Endodermal cell (in vitro differentiated cells): ENCODE measurements at regions not wholly inside any gene's neighbourhood (a gene's known extent, or its start where the extent isn't known, plus 50 kb on each side); places are given as distances from the start of the nearest gene placed in this dataset.

Experiments used
- DNase-seq: peaks from one replicate; pipeline ENCODE4 v3.0.0-alpha.2; 2017
- H3K27ac ChIP-seq: 2 replicates; pipeline ENCODE4 v1.5.1; 2013; ENCODE audit warnings: mild to moderate bottlenecking, low read depth, low read length, moderate library complexity
- H3K27me3 ChIP-seq: 2 replicates; pipeline ENCODE4 v1.6.1; 2013; ENCODE audit warnings: mild to moderate bottlenecking, low read length, moderate library complexity; ENCODE audit not compliant: insufficient read depth, control insufficient read depth, poor library complexity, severe bottlenecking
- H3K36me3 ChIP-seq: 2 replicates; pipeline ENCODE4 v1.7.0; 2013; ENCODE audit warnings: mild to moderate bottlenecking, low read length, moderate library complexity; ENCODE audit not compliant: control insufficient read depth, insufficient read depth
- H3K4me1 ChIP-seq: one replicate; pipeline ENCODE4 v1.7.0; 2013; ENCODE audit warnings: low read length; ENCODE audit not compliant: control insufficient read depth, insufficient read depth
- H3K4me3 ChIP-seq: 2 replicates; pipeline ENCODE4 v1.5.1; 2013; ENCODE audit warnings: mild to moderate bottlenecking, low read length, moderate library complexity
- H3K9ac ChIP-seq: 2 replicates; pipeline ENCODE4 v1.6.1; 2013; ENCODE audit warnings: mild to moderate bottlenecking, low read length, moderate library complexity; ENCODE audit not compliant: poor library complexity, severe bottlenecking; ENCODE audit errors: extremely low read depth
- H3K9me3 ChIP-seq: 2 replicates; pipeline ENCODE4 v1.6.1; 2013; ENCODE audit warnings: mild to moderate bottlenecking, low read length, moderate library complexity; ENCODE audit not compliant: control insufficient read depth
- H3K27ac Mint-ChIP-seq: 2 replicates; pipeline ENCODE4 v1.8.0; 2020; ENCODE audit warnings: mixed read lengths
- H3K27me3 Mint-ChIP-seq: 2 replicates; pipeline ENCODE4 v1.8.0; 2021; ENCODE audit warnings: mild to moderate bottlenecking, mixed read lengths; ENCODE audit not compliant: insufficient read depth
- H3K36me3 Mint-ChIP-seq: 2 replicates; pipeline ENCODE4 v1.8.0; 2020; ENCODE audit warnings: low read depth, mixed read lengths
- H3K4me1 Mint-ChIP-seq: 2 replicates; pipeline ENCODE4 v1.8.0; 2020; ENCODE audit warnings: mixed read lengths
- H3K4me3 Mint-ChIP-seq: 2 replicates; pipeline ENCODE4 v1.8.0; 2020; ENCODE audit warnings: mild to moderate bottlenecking, moderate library complexity, mixed read lengths
- H3K9me3 Mint-ChIP-seq: 2 replicates; pipeline ENCODE4 v1.8.0; 2020; ENCODE audit warnings: mild to moderate bottlenecking, mixed read lengths
- CTCF ChIP-seq: fragments of 200-600 bp; sonication (generic); conservative IDR thresholded peaks from 2 replicates; pipeline ENCODE4 v1.5.0; 2021; ENCODE audit warnings: antibody characterized with exemption, mild to moderate bottlenecking
- WGBS, 2 experiments: methylation state at CpG; one replicate each; pipeline versions ENCODE4 v1.1.5 to v1.1.7; 2013; ENCODE audit warnings: missing lambda C conversion rate in 2 of 2, mixed read lengths in 1 of 2; ENCODE audit not compliant: insufficient coverage in 1 of 2, insufficient read length in 1 of 2; 5-methylcytosine and 5-hydroxymethylcytosine counted together

GRCh38 chr6:126831461-126831860, 287.0 kb upstream of the RSPO3 start:
- no peaks in the 10 kb centered on the region for H3K4me1 ChIP-seq
- DNase-seq: no peak
- Mint-ChIP-seq H3K4me1 (peaks cover 15% of the 10 kb centered on the region), H3K27me3 (no peaks in the 10 kb centered on the region), H3K27ac (no peak overlapping the region), H3K4me3 (no peak overlapping the region), H3K9me3 (no peaks in the 10 kb centered on the region), H3K36me3 (no peaks in the 10 kb centered on the region)
- no peaks in the 10 kb centered on the region for H3K36me3 ChIP-seq
- H3K9ac ChIP-seq: no peak overlapping the region
- H3K9me3 ChIP-seq: peaks cover under 1% of the 10 kb centered on the region
- no peak for TF ChIP-seq CTCF
- H3K4me3 ChIP-seq: no peak overlapping the region
- 80 to 83% methylated on average over 4 of the region's 5 CpGs for WGBS, 2 experiments
- H3K27me3 ChIP-seq: no peaks in the 10 kb centered on the region
- H3K27ac ChIP-seq: no peak overlapping the region

GRCh38 chr6:126842769-126843168, 275.7 kb upstream of the RSPO3 start:
- TF ChIP-seq CTCF: no peak
- no peak overlapping the region for H3K4me3 Mint-ChIP-seq
- H3K36me3 Mint-ChIP-seq: no peaks in the 10 kb centered on the region
- H3K27ac Mint-ChIP-seq: no peak overlapping the region
- H3K9me3 Mint-ChIP-seq: peaks cover 20% of the 10 kb centered on the region
- Histone ChIP-seq H3K4me1 (no peaks in the 10 kb centered on the region), H3K4me3 (no peak overlapping the region), H3K9ac (no peak overlapping the region), H3K27me3 (no peaks in the 10 kb centered on the region), H3K27ac (no peak overlapping the region), H3K36me3 (no peaks in the 10 kb centered on the region), H3K9me3 (peaks cover 11% of the 10 kb centered on the region)
- 100% methylated on average over 1 of the region's 1 CpG; no CpG with 5 or more reads in 1 of the 2 experiments for WGBS, 2 experiments
- no peaks in the 10 kb centered on the region for H3K27me3 Mint-ChIP-seq
- no peak for DNase-seq
- peaks cover 7% of the 10 kb centered on the region for H3K4me1 Mint-ChIP-seq

GRCh38 chr6:126848119-126848518, 270.4 kb upstream of the RSPO3 start:
- no peak for DNase-seq
- TF ChIP-seq CTCF: no peak
- peaks cover 12% of the 10 kb centered on the region for H3K36me3 Mint-ChIP-seq
- Histone ChIP-seq H3K4me1 (no peaks in the 10 kb centered on the region), H3K4me3 (peak overlapping the region; percentile 36), H3K9me3 (peaks cover 15% of the 10 kb centered on the region), H3K9ac (no peak overlapping the region), H3K36me3 (no peaks in the 10 kb centered on the region), H3K27me3 (no peaks in the 10 kb centered on the region), H3K27ac (no peak overlapping the region)
- peaks cover 14% of the 10 kb centered on the region for H3K4me1 Mint-ChIP-seq
- peaks cover 26% of the 10 kb centered on the region for H3K9me3 Mint-ChIP-seq
- no peak overlapping the region for H3K4me3 Mint-ChIP-seq
- H3K27me3 Mint-ChIP-seq: no peaks in the 10 kb centered on the region
- H3K27ac Mint-ChIP-seq: no peak overlapping the region
